Pancreas (tissue), 10 donors: ENCODE measurements at regions not wholly inside any gene's neighbourhood (a gene's known extent, or its start where the extent isn't known, plus 50 kb on each side); places are given as distances from the start of the nearest gene placed in this dataset.

Experiments used
- ATAC-seq, 4 donors: fragments of 200-7000 bp; cut with Tn5 transposase; one replicate each; pipeline versions ENCODE4 v1.8.0 to v1.9.1; 2020; ENCODE audit warnings: mild to moderate bottlenecking in 4 of 4, moderate library complexity in 4 of 4
- DNase-seq, 6 donors: peaks; one replicate each; pipeline ENCODE4 v3.0.0-alpha.2; 2020
- FAIRE-seq: peaks from 2 replicates; lab custom pipeline; 2012; peaks lifted over from hg19 to GRCh38; lab: Jason Lieb, UNC
- H3K27ac ChIP-seq, 4 donors: fragments of 200-600 bp; sonication (generic); 1 replicate in 3 of 4; 2 replicates in 1 of 4; pipeline versions ENCODE4 v1.5.0 to v1.8.0; 2020
- H3K27me3 ChIP-seq, 4 donors: fragments of 200-600 bp; one replicate each; pipeline ENCODE4 v1.8.0; 2021
- H3K36me3 ChIP-seq, 3 donors: fragments of 200-600 bp; sonication (generic) in 1 of 3; one replicate each; pipeline versions ENCODE4 v1.5.0 to v1.8.0; 2020 to 2021
- H3K4me1 ChIP-seq, 3 donors: fragments of 200-600 bp; one replicate each; pipeline ENCODE4 v1.8.0; 2021
- H3K4me3 ChIP-seq, 4 donors: fragments of 200-600 bp; sonication (generic) in 2 of 4; one replicate each; pipeline versions ENCODE4 v1.5.0 to v1.8.0; 2020 to 2021
- H3K9me3 ChIP-seq, 4 donors: fragments of 200-600 bp; one replicate each; pipeline ENCODE4 v1.8.0; 2021
- WGBS, 2 donors: extraction: QIAGEN DNeasy Blood & Tissue Kit; methylation state at CpG; one replicate each; pipeline ENCODE4 v1.1.7; 2013; 5-methylcytosine and 5-hydroxymethylcytosine counted together
- intact Hi-C, 3 donors: fragments of 100-400 bp; cut with DNase I; formaldehyde crosslinking; loops; one replicate each; pipeline versions ENCODE4 v1.11.1 to v1.14.2; 2022
- TF ChIP-seq, protein P1 (sequence below), 4 donors: fragments of 200-600 bp; sonication (generic) in 3 of 4; IDR thresholded peaks; one replicate each; pipeline versions ENCODE4 v1.5.0 to v1.8.0; 2021; ENCODE audit warnings: antibody characterized with exemption in 4 of 4
- donor health status: healthy with polysubstance abuse.
- donor health status: DM: no; HTN: no; CAD: no; lungs with moderate emphysema.
- donor health status: DM: no; HTN: no; CAD: no.
- donor health status: control.
- donor health status: control.
- donor health status: Bipolar disorder and iron deficiency.
- donor health status: DM: yes; HTN: yes; CAD: no.
- donor health status: DM: no; HTN: no; CAD: no.
- donor health status: DM: no; HTN: no; CAD: no.
- donor health status: DM: yes; HTN: yes; CAD: no.

DNA sequence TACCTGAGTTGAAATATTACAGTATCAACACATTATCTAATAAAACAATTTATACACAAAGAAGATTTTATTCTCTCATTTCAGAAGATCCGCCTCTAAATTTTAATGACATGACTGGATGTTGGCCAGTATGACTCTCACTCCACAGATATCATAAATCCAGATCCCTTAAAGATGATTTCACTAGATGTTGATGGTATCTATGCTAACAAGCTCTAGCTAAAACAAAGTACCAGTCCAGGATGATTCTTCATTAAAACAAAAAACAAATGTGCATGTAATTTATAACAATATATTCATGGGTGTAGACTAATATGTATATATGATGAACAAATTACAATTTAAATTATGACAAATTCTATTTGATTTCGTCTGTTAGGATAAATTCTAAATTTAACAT, 708.4 kb downstream of the SATB2 start:
- H3K9me3 ChIP-seq = no peaks in the 10 kb centered on the region
- DNase-seq (no peak), FAIRE-seq (no peak), ATAC-seq (no peak)
- no peaks in the 10 kb centered on the region for H3K27me3 ChIP-seq
- H3K36me3 ChIP-seq = no peaks in the 10 kb centered on the region
- no peak overlapping the region for H3K27ac ChIP-seq
- intact Hi-C loops = no loop called here
- TF ChIP-seq, protein P1, sequence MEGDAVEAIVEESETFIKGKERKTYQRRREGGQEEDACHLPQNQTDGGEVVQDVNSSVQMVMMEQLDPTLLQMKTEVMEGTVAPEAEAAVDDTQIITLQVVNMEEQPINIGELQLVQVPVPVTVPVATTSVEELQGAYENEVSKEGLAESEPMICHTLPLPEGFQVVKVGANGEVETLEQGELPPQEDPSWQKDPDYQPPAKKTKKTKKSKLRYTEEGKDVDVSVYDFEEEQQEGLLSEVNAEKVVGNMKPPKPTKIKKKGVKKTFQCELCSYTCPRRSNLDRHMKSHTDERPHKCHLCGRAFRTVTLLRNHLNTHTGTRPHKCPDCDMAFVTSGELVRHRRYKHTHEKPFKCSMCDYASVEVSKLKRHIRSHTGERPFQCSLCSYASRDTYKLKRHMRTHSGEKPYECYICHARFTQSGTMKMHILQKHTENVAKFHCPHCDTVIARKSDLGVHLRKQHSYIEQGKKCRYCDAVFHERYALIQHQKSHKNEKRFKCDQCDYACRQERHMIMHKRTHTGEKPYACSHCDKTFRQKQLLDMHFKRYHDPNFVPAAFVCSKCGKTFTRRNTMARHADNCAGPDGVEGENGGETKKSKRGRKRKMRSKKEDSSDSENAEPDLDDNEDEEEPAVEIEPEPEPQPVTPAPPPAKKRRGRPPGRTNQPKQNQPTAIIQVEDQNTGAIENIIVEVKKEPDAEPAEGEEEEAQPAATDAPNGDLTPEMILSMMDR (IDR thresholded peaks at IDR 0.05) = no peak
- no peaks in the 10 kb centered on the region for H3K4me1 ChIP-seq
- WGBS, 2 donors = 37 to 60% methylated on average over 2 of the region's 2 CpGs
- H3K4me3 ChIP-seq = no peak overlapping the region

DNA sequence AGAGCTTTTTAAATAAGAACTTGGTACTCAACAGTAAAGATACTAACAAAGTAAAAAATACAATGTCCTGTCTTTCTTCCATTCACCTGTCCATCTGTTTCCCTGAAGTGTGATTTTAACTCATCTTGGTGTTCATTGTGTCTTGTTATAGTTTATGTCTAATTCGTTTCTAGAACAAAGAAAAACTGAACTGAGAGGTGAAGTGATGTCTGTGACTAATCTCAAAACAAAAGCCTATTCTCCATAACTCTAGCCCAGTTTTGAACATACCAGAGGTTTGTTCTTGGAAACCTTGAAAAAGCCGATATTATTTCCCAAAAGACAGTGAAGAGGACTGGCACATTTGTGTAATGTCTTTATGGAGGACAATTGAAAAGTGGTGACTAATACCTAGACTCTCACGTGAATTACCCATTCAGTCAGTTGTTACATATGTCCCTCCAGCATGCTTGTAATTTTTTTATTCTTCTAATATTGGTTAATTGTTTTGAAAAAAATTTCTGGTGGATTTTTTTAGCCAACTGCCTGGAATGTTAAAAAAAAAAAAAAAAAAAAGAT, 725.8 kb downstream of the SATB2 start:
- FAIRE-seq (no peak), ATAC-seq (no peak), DNase-seq (no peak)
- Histone ChIP-seq H3K27ac (no peak overlapping the region), H3K4me1 (no peaks in the 10 kb centered on the region), H3K9me3 (no peaks in the 10 kb centered on the region), H3K27me3 (no peaks in the 10 kb centered on the region), H3K4me3 (no peak overlapping the region), H3K36me3 (no peaks in the 10 kb centered on the region)
- TF ChIP-seq, protein P1 (IDR thresholded peaks at IDR 0.05) = no peak
- WGBS, 2 donors = 28 to 34% methylated on average over 3 of the region's 3 CpGs
- intact Hi-C loops = no loop called here

DNA sequence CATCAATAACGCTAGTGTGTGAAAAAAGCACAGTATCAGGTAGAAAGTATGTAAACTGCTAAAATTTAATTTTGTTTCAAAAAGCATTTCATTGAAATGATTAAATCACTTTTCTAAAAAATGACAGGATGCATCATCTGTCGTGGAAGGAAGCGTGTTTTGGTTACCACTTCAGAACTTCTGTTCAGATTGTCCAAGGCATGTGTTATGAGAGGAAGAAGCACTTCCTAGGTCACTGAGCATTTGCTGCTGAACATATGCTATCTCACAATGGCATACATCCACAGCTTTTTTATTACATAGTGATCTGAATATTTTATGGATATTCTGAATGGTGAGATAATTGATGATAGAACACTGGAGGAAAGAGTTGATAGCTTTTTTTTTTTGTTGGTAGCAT, 737.5 kb downstream of the SATB2 start:
- FAIRE-seq (no peak), DNase-seq (no peak), ATAC-seq (no peak)
- Histone ChIP-seq H3K36me3 (no peaks in the 10 kb centered on the region), H3K9me3 (no peaks in the 10 kb centered on the region), H3K4me3 (no peak overlapping the region), H3K4me1 (no peaks in the 10 kb centered on the region), H3K27ac (no peak overlapping the region), H3K27me3 (no peaks in the 10 kb centered on the region)
- intact Hi-C loops = no loop called here
- TF ChIP-seq, protein P1 (IDR thresholded peaks at IDR 0.05) = no peak
- WGBS, 2 donors = 54 to 65% methylated on average over 3 of the region's 3 CpGs

DNA sequence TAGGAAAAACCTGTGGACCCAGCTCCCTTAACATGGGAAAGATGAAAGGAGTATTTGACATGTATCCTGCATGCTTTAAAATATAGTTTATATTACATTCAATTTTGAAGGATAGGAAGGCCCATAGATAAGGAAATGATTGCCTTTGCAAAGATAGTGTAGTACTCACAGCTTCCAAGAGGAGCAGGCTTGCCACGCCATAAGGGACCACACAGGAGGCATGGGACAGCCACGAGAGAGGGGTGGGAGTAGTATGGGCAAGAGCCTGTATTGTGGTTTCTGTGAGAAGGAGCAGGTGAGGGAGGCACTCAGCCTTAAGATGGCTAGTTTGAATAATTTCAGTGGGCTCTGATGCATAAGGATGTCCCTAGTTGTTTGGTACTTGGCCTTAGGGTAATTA, 740.3 kb downstream of the SATB2 start:
- FAIRE-seq = no peak

DNA sequence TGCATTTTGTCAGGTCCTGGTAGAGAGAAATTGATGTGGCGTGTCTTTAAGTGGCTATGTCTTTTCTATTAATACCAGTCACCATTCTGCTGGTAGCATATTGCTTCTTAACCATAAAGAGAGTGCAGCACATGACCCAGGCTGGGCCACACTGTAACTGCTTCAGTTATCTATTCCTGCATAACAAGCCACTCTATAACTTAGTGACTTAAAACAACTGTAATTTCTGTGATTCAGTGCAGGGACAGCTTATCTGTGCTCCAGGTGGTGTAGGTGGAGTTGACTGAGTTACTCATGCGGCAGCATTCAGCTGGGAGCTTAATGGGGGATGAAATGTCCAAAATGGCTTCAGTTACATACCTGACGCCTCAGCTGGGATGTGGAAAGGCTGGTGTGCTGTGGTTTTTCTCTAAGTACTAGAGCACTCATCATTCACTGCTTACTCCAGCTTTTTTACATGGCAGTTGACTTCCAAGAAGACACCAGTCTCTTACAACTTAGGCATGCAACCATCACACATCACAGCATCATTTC, 742.4 kb downstream of the SATB2 start:
- Histone ChIP-seq H3K27me3 (no peaks in the 10 kb centered on the region), H3K4me3 (no peak overlapping the region), H3K36me3 (no peaks in the 10 kb centered on the region), H3K4me1 (no peaks in the 10 kb centered on the region), H3K27ac (no peak overlapping the region), H3K9me3 (no peaks in the 10 kb centered on the region)
- TF ChIP-seq, protein P1 (IDR thresholded peaks at IDR 0.05) = no peak
- no peak for ATAC-seq
- intact Hi-C loops = no loop called here
- DNase-seq = no peak
- no peak for FAIRE-seq
- WGBS, 2 donors = 52 to 54% methylated on average over 3 of the region's 3 CpGs

More for the DNA sequence above, 740.3 kb downstream of the SATB2 start:
- no peak for DNase-seq
- H3K4me3 ChIP-seq = no peak overlapping the region
- WGBS, 2 donors = 56 to 68% methylated on average over 2 of the region's 2 CpGs
- ATAC-seq = no peak
- H3K9me3 ChIP-seq = no peaks in the 10 kb centered on the region
- no peak overlapping the region for H3K27ac ChIP-seq
- H3K4me1 ChIP-seq = no peaks in the 10 kb centered on the region
- TF ChIP-seq, protein P1 (IDR thresholded peaks at IDR 0.05) = no peak
- H3K36me3 ChIP-seq = no peaks in the 10 kb centered on the region
- intact Hi-C loops = no loop called here
- H3K27me3 ChIP-seq = no peaks in the 10 kb centered on the region
